Peyer's patch (tissue), 4 donors: ENCODE measurements at regions not wholly inside any gene's neighbourhood (a gene's known extent, or its start where the extent isn't known, plus 50 kb on each side); places are given as distances from the start of the nearest gene placed in this dataset.

ENCODE experiments used
- DNase-seq, 3 donors: peaks; one replicate each; pipeline ENCODE4 v3.0.0-alpha.2; 2017 to 2019
- H3K27ac ChIP-seq, 4 donors: fragments of 200-600 bp; sonication (generic); one replicate each; pipeline ENCODE4 v1.5.1; 2016 to 2019
- H3K27me3 ChIP-seq, 2 donors: fragments of 200-600 bp; sonication (generic); one replicate each; pipeline ENCODE4 v1.5.1; 2019
- H3K36me3 ChIP-seq, 3 donors: fragments of 200-600 bp; sonication (generic); one replicate each; pipeline ENCODE4 v1.5.1; 2016 to 2019
- H3K4me1 ChIP-seq, 4 donors: fragments of 200-600 bp; sonication (generic); one replicate each; pipeline ENCODE4 v1.5.1; 2016 to 2019
- H3K4me3 ChIP-seq, 4 donors: fragments of 200-600 bp; sonication (generic); 1 replicate in 3 of 4; 2 replicates in 1 of 4; pipeline ENCODE4 v1.5.1; 2016 to 2019; ENCODE audit warnings: mild to moderate bottlenecking in 1 of 4
- H3K9me3 ChIP-seq, 4 donors: fragments of 200-600 bp; sonication (generic); one replicate each; pipeline ENCODE4 v1.5.1; 2016 to 2019; ENCODE audit warnings: mild to moderate bottlenecking in 1 of 4
- CTCF ChIP-seq, 6 experiments: fragments of 450-650 bp in 4 of 6; fragments of 200-600 bp in 2 of 6; sonication (generic) in 1 of 6; IDR thresholded peaks; one replicate each; pipeline ENCODE4 v1.5.1; 2017 to 2019; ENCODE audit warnings: antibody characterized with exemption in 6 of 6, mild to moderate bottlenecking in 3 of 6, moderate library complexity in 1 of 6
- POLR2A ChIP-seq, 2 donors: fragments of 450-650 bp; IDR thresholded peaks; one replicate each; pipeline ENCODE4 v1.5.1; 2017; ENCODE audit warnings: antibody characterized with exemption in 2 of 2, mild to moderate bottlenecking in 2 of 2, moderate library complexity in 2 of 2

GRCh38 chr9:26612211-26612610 is 280.4 kb downstream of the CAAP1 start:
- Histone ChIP-seq H3K4me1 (no peaks in the 10 kb centered on the region), H3K27ac (no peak overlapping the region), H3K4me3 (no peak overlapping the region), H3K27me3 (no peaks in the 10 kb centered on the region), H3K36me3 (no peaks in the 10 kb centered on the region), H3K9me3 (no peaks in the 10 kb centered on the region)
- no peak for TF ChIP-seq CTCF (IDR thresholded peaks at IDR 0.05)
- no peak for TF ChIP-seq POLR2A (IDR thresholded peaks at IDR 0.05)
- no peak for DNase-seq

DNA sequence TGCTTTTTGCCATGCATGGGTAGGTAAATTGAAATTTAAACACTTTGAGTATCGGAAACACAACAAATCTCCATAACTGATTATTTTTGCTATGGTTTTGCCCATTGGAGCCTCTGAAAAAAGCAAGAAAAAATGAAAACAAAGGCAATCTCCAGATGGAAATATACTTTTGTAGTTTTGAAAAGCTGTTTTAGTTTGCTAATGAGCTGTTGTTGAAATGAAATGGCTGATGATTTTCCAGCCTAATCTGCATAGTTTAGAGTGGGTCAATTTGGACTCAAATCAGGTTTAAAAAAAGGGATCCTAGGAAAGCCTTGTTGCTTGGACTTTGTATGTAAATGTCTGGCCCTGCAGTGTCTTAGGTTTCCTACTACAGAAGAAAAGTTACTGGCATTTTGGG is 285.8 kb downstream of the CAAP1 start:
- Histone ChIP-seq H3K4me3 (no peak overlapping the region), H3K4me1 (no peaks in the 10 kb centered on the region), H3K36me3 (no peaks in the 10 kb centered on the region), H3K27me3 (no peaks in the 10 kb centered on the region), H3K27ac (no peak overlapping the region), H3K9me3 (no peaks in the 10 kb centered on the region)
- DNase-seq, result no peak
- no peak for TF ChIP-seq CTCF (IDR thresholded peaks at IDR 0.05)
- TF ChIP-seq POLR2A (IDR thresholded peaks at IDR 0.05), result no peak

GRCh38 chr9:26605367-26605766 is 287.2 kb downstream of the CAAP1 start:
- no peak for DNase-seq
- no peak overlapping the region for H3K4me3 ChIP-seq
- H3K4me1 ChIP-seq, result no peaks in the 10 kb centered on the region
- TF ChIP-seq POLR2A (IDR thresholded peaks at IDR 0.05), result no peak
- no peak for TF ChIP-seq CTCF (IDR thresholded peaks at IDR 0.05)
- H3K27ac ChIP-seq, result no peak overlapping the region
- no peaks in the 10 kb centered on the region for H3K9me3 ChIP-seq
- no peaks in the 10 kb centered on the region for H3K27me3 ChIP-seq
- no peaks in the 10 kb centered on the region for H3K36me3 ChIP-seq

- Histone ChIP-seq H3K27ac (no peak overlapping the region), H3K27me3 (no peaks in the 10 kb centered on the region), H3K9me3 (no peaks in the 10 kb centered on the region), H3K36me3 (no peaks in the 10 kb centered on the region), H3K4me3 (no peak overlapping the region), H3K4me1 (no peaks in the 10 kb centered on the region)
- TF ChIP-seq CTCF (IDR thresholded peaks at IDR 0.05), result no peak
- no peak for TF ChIP-seq POLR2A (IDR thresholded peaks at IDR 0.05)
- DNase-seq, result no peak
Observed at GRCh38 chr9:26604076-26604662, 288.4 kb downstream of the CAAP1 start.

GRCh38 chr9:26603617-26604016 is 289.0 kb downstream of the CAAP1 start:
- Histone ChIP-seq H3K4me1 (no peaks in the 10 kb centered on the region), H3K36me3 (no peaks in the 10 kb centered on the region), H3K9me3 (no peaks in the 10 kb centered on the region), H3K27me3 (no peaks in the 10 kb centered on the region), H3K27ac (no peak overlapping the region), H3K4me3 (no peak overlapping the region)
- TF ChIP-seq POLR2A (IDR thresholded peaks at IDR 0.05) (no peak), CTCF (IDR thresholded peaks at IDR 0.05) (no peak)
- DNase-seq, result no peak
